SK-MEL-5 (cell line): ENCODE measurements at regions not wholly inside any gene's neighbourhood (a gene's known extent, or its start where the extent isn't known, plus 50 kb on each side); places are given as distances from the start of the nearest gene placed in this dataset.
"Not testable (repeated sequence)": the region's sequence is repeated elsewhere in the genome, so short reads cannot be mapped to it uniquely, and the experiment has no call there.

Source experiments
- DNase-seq: peaks from one replicate; pipeline ENCODE4 v3.0.0-alpha.2; 2016; ENCODE audit warnings: low read depth, low spot score
- in situ Hi-C: cut with HindIII; loops from 2 replicates; pipeline ENCODE4 v1.10.0; 2016; ENCODE audit warnings: low sequenced_read_pairs, high pct_unique_total_duplicates, low pct_unique_long_range_greater_than_20kb

- no peak for DNase-seq
- in situ Hi-C loops = no loop called here
Observed at GRCh38 chr13:87736849-87737385, 65.7 kb downstream of the SLITRK5 start.

DNA sequence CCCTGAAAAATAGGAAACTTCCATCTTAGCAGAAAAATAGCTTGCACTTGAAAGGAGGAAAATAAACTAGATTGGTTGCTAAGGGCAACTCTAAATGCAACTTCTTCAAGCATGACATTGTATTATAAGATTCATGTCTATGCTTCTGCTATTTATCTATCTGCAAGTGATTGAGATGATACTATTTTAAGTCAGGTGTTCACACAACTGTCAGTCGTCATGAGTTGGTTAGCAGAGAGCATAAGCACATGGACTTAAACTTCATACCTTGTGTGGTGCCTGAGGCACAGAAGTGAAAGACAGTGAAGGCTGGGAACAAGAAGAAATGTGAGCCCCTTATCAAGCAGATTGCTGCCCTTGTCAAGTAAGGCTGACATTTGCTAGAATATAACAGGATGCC lies 82.9 kb downstream of the SLITRK5 start:
- no peak for DNase-seq
- in situ Hi-C loops = no loop called here

GRCh38 chr13:87769445-87769844 lies 98.3 kb downstream of the SLITRK5 start:
- in situ Hi-C loops = no loop called here
- no peak for DNase-seq

DNA sequence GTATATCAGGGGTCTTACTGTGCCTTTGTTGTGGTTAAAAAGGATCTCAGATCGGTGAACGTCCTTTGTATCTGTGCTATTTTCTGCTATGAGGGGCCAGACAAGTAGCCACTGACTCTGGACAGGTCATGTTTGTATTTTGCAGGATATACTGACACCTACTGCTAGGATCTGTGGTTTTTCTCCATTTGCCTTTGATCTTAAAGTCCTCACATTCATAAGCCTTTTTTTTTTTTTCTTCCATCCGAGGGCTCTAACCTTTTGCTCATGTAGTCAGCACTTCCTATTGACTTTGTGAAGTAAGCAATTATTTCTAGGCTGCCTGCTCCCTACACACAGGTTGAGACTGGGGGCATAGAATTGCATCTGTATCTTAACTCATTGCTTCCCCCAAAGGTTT lies 106.2 kb downstream of the SLITRK5 start:
- in situ Hi-C loops = no loop called here
- DNase-seq = peak; percentile 71

GRCh38 chr13:87778128-87778527 lies 107.0 kb downstream of the SLITRK5 start:
- in situ Hi-C loops = no loop called here
- no peak for DNase-seq

DNA sequence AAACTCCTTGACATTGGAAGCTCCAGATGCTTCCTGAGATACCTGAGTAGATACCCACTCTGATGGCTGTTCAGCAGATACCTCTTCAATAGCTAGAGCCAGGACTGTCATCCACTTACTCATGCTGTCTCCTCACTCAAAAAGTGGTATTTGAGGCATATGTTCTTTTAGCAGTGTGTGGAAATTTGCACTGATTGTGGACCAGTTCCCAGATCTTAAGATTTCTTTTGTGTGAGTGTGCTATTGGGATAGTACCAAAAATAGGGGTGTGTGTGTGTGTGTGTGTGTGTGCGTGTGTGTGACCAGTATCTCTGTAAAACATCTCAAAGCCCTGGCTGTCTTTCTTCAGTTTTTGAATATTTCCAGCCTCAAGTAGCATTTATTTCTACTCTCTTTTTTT lies 108.3 kb downstream of the SLITRK5 start:
- no peak for DNase-seq
- in situ Hi-C loops = no loop called here

GRCh38 chr13:87783366-87783765 lies 112.2 kb downstream of the SLITRK5 start:
- DNase-seq = no peak
- in situ Hi-C loops = no loop called here

DNA sequence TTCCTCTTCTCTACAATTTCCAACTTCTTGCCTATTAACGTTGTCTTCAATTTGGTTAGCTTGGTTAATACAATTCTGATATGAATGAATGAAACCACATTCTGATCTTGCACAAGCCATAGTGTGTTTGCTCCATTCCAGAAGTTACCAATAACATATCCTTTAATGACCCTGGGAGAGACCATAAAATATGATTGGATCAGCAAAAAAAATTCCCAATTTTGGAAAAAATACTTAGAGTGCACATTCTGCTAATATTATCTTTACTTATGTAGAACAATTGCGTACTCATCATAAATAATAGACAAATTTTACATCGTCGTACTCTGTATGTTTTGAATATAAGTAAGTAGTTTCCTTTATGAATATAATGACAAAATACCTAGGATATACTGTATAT lies 117.2 kb downstream of the SLITRK5 start:
- no peak for DNase-seq

GRCh38 chr13:87792878-87793277 lies 121.7 kb downstream of the SLITRK5 start:
- DNase-seq = no peak
- in situ Hi-C loops = no loop called here

More for the DNA sequence above, 117.2 kb downstream of the SLITRK5 start:
- in situ Hi-C loops = no loop called here

- in situ Hi-C loops = no loop called here
Observed at GRCh38 chr13:87798536-87798935, 127.4 kb downstream of the SLITRK5 start.

GRCh38 chr13:87810391-87810801 lies 139.2 kb downstream of the SLITRK5 start:
- in situ Hi-C loops = no loop called here
- peak; percentile 54 for DNase-seq

More at GRCh38 chr13:87798536-87798935, 127.4 kb downstream of the SLITRK5 start:
- no peak for DNase-seq

GRCh38 chr13:87810920-87811344 lies 139.8 kb downstream of the SLITRK5 start:
- peak; percentile 39 for DNase-seq
- in situ Hi-C loops = no loop called here

GRCh38 chr13:87814403-87814802 lies 143.2 kb downstream of the SLITRK5 start:
- in situ Hi-C loops = no loop called here
- DNase-seq = no peak

- DNase-seq = no peak
- in situ Hi-C loops = no loop called here
Observed at GRCh38 chr13:87820241-87820640, 149.1 kb downstream of the SLITRK5 start.

DNA sequence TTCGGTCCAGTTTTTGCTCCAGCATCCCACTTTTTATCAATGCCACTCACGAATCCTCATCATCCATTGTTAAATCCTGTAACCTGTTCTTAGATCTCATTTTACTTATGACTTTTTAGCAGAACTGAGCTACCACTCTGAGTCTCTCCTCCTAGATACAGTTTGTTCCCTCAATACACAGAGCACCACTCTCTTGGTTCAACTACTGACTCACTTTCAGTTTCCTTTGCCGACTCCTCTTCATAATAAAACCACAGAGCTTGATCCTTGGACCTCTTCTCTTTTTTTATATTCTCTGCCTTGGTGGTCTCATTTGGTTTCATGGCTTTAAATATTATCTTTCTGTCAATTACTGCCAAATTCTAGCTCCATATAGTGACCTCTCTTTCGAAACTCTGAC lies 150.3 kb downstream of the SLITRK5 start:
- in situ Hi-C loops = no loop called here
- DNase-seq = peak; percentile 53

DNA sequence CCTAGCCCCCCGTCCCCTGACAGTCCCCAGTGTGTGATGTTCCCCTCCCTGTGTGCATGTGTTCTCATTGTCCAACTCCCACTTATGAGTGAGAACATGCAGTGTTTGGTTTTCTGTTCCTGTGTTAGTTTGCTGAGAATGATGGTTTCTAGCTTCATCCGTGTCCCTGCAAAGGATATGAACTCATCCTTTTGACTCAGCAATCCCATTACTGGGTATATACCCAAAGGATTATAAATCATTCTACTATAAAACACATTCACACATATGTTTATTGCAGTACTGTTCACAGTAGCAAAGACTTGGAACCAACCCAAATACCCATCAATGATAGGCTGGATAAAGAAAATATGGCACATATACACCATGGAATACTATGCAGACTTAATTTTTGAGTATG lies 155.1 kb downstream of the SLITRK5 start:
- DNase-seq, in situ Hi-C loops: not testable (repeated sequence)

- DNase-seq = no peak
- in situ Hi-C loops = no loop called here
Observed at GRCh38 chr13:87827479-87827878, 156.3 kb downstream of the SLITRK5 start.

GRCh38 chr13:87837522-87837921 lies 166.4 kb downstream of the SLITRK5 start:
- in situ Hi-C loops = no loop called here
- no peak for DNase-seq

- no peak for DNase-seq
- in situ Hi-C loops = no loop called here
Observed at GRCh38 chr13:87837946-87838345, 166.8 kb downstream of the SLITRK5 start.

DNA sequence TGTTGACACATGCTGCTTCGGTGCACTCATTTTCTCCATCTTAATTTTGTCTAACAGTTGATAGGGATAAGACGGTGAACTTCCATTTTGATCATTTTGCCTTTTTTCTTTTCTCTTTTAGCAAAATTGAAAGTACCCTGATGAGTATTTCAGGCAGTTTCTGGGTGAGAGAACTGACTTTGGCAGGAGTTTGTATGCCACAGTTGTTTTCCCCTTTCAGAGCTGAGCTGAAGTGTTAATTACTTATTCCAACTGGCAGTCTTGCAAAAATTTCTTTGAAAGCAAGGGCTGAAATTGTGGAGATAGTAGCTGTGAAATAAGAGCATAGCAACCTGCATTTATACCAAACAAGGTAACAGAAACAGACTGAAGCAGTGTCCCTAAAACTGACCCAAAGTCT lies 180.2 kb downstream of the SLITRK5 start:
- DNase-seq = no peak
- in situ Hi-C loops = no loop called here
